Testis (tissue), 2 donors: ENCODE measurements at regions not wholly inside any gene's neighbourhood (a gene's known extent, or its start where the extent isn't known, plus 50 kb on each side); places are given as distances from the start of the nearest gene placed in this dataset.

Experiments
- POLR2A ChIP-seq: fragments of 450-650 bp; IDR thresholded peaks from one replicate; pipeline ENCODE4 v1.6.1; 2017; ENCODE audit warnings: antibody characterized with exemption, mild to moderate bottlenecking, moderate library complexity
- TF ChIP-seq, protein P1 (sequence below), 3 experiments: fragments of 450-650 bp in 2 of 3; fragments of 200-600 bp in 1 of 3; sonication (generic) in 1 of 3; IDR thresholded peaks; one replicate each; pipeline ENCODE4 v1.5.1; 2016 to 2019; ENCODE audit warnings: antibody characterized with exemption in 3 of 3, mild to moderate bottlenecking in 2 of 3, moderate library complexity in 1 of 3

GRCh38 chr14:49483268-49483667, 102.9 kb downstream of the RPS29 start:
- TF ChIP-seq, protein P1, sequence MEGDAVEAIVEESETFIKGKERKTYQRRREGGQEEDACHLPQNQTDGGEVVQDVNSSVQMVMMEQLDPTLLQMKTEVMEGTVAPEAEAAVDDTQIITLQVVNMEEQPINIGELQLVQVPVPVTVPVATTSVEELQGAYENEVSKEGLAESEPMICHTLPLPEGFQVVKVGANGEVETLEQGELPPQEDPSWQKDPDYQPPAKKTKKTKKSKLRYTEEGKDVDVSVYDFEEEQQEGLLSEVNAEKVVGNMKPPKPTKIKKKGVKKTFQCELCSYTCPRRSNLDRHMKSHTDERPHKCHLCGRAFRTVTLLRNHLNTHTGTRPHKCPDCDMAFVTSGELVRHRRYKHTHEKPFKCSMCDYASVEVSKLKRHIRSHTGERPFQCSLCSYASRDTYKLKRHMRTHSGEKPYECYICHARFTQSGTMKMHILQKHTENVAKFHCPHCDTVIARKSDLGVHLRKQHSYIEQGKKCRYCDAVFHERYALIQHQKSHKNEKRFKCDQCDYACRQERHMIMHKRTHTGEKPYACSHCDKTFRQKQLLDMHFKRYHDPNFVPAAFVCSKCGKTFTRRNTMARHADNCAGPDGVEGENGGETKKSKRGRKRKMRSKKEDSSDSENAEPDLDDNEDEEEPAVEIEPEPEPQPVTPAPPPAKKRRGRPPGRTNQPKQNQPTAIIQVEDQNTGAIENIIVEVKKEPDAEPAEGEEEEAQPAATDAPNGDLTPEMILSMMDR (IDR thresholded peaks at IDR 0.05) = no peak
- TF ChIP-seq POLR2A = no peak
